ENCODE measurements at regions not wholly inside any gene's neighbourhood (a gene's known extent, or its start where the extent isn't known, plus 50 kb on each side); places are given as distances from the start of the nearest gene placed in this dataset.

- Histone ChIP-seq H3K9me3 (replicated peaks; ENCODE audit: control insufficient read depth, insufficient read depth, low read depth, low read length) (no peaks in the 10 kb centered on the region), H3K4me2 (ENCODE audit: insufficient read depth, low read length) (no peak overlapping the region), H3K79me2 (ENCODE audit: control insufficient read depth, insufficient read depth, low read length) (no peaks in the 10 kb centered on the region), H3K4me3 (no peak overlapping the region), H3K4me1 (replicated peaks in 1 of 2; ENCODE audit: control insufficient read depth in 2 of 2, insufficient read depth in 2 of 2, low read length in 2 of 2) (no peaks in the 10 kb centered on the region), H3K36me3 (ENCODE audit: control insufficient read depth, insufficient read depth, low read length) (no peaks in the 10 kb centered on the region), H3K9ac (ENCODE audit: insufficient read depth in 1 of 2, low read depth in 2 of 2, low read length in 2 of 2) (no peak overlapping the region), H3K27me3 (ENCODE audit: control insufficient read depth in 2 of 2, insufficient read depth in 2 of 2, low read length in 2 of 2) (no peaks in the 10 kb centered on the region; a peak in 2 of 5 replicates), H4K20me1 (replicated peaks; ENCODE audit: control insufficient read depth, insufficient read depth, low read length) (no peaks in the 10 kb centered on the region), H3K9me1 (ENCODE audit: control insufficient read depth, insufficient read depth, low read length) (no peaks in the 10 kb centered on the region), H2AFZ (ENCODE audit: low read depth, low read length) (no peak overlapping the region), H3K27ac (ENCODE audit: extremely low read depth, low read depth, low read length) (no peak overlapping the region)
- intact Hi-C loops (cut with micrococcal nuclease) (no loop called here), in situ Hi-C loops (cut with MboI) (no loop called here)
- ATAC-seq (no peak), FAIRE-seq (no peak), DNase-seq (ENCODE audit: extremely low read depth in 1 of 4, low spot score in 3 of 4) (no peak)
- TF ChIP-seq PRPF4 (IDR thresholded peaks at IDR 0.05; ENCODE audit: insufficient read depth, low read depth, low read length, poor library complexity, severe bottlenecking): no peak
- no peak for TF ChIP-seq ZNF124 (CRISPR knock-in tag; IDR thresholded peaks at IDR 0.05)
- TF ChIP-seq ZNF75A (CRISPR knock-in tag; IDR thresholded peaks at IDR 0.05): no peak
- no peak for TF ChIP-seq TCF7 (IDR thresholded peaks at IDR 0.05; ENCODE audit: borderline replicate concordance)
- no peak for TF ChIP-seq NR3C1 (CRISPR knock-in tag; IDR thresholded peaks at IDR 0.05)
- no peak for TF ChIP-seq CHCHD3 (CRISPR knock-in tag; IDR thresholded peaks at IDR 0.05)
- no peak for TF ChIP-seq RBFOX2 (IDR thresholded peaks at IDR 0.05; ENCODE audit: low read depth, low read length)
- no peak for TF ChIP-seq ZNF644 (tag; IDR thresholded peaks at IDR 0.05; ENCODE audit: low read depth)
- TF ChIP-seq KDM5B (IDR thresholded peaks at IDR 0.05; ENCODE audit: insufficient replicate concordance, low read depth, low read length): no peak
- no peak for TF ChIP-seq ZNF41 (CRISPR knock-in tag; conservative IDR thresholded peaks at IDR 0.05)
- TF ChIP-seq PML (IDR thresholded peaks at IDR 0.05; ENCODE audit: low read length): no peak
- no peak for TF ChIP-seq ZNF121 (CRISPR knock-in tag; conservative IDR thresholded peaks at IDR 0.05)
- TF ChIP-seq ZNF347 (CRISPR knock-in tag; IDR thresholded peaks at IDR 0.05; ENCODE audit: low read depth): no peak
- ChIA-PET CTCF (ENCODE audit: low intra/inter-chr PET ratio) (no interaction called here), POLR2A (no interaction called here)
- WGBS (ENCODE audit: insufficient coverage, low coverage, missing lambda C conversion rate): 8% methylated on average over 7 of the region's 7 CpGs
- no TSS peak for BruUV-seq (replicated peaks)
Measured at GRCh38 chr12:94057262-94058151, 90.9 kb upstream of the PLXNC1 start.

All from K562 (cell line).